Neural progenitor cell (in vitro differentiated cells): ENCODE measurements at regions not wholly inside any gene's neighbourhood (a gene's known extent, or its start where the extent isn't known, plus 50 kb on each side); places are given as distances from the start of the nearest gene placed in this dataset.

Experiments used
- EZH2phosphoT487 ChIP-seq: fragments of 200-600 bp; sonication (generic); IDR thresholded peaks from 2 replicates; pipeline ENCODE4 v1.6.1; 2017; ENCODE audit warnings: antibody characterized with exemption
- TF ChIP-seq, protein P1 (sequence below): fragments of 200-600 bp; sonication (generic); IDR thresholded peaks from 2 replicates; pipeline ENCODE4 v1.5.1; 2017; ENCODE audit warnings: antibody characterized with exemption, mild to moderate bottlenecking

DNA sequence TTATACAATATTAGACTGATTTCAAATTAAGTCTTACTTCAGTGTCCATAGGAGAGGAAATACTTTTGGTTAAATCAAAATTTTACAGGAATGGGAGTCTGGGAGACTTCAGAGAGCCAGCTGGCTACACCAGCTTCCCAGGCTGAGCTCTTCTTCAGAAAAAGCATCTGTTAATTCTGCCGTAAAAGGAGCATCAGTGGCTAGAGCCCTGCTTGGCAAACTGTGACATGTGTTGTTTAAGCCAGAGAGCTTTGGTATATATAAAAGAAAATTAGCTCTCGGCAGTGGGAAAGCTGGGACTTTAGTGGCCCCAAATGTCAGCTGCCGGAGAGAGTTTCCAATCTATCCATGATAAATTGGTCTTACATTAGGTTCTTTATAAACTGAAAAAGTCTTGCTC, 378.8 kb upstream of the TUSC1 start:
- TF ChIP-seq, protein P1, sequence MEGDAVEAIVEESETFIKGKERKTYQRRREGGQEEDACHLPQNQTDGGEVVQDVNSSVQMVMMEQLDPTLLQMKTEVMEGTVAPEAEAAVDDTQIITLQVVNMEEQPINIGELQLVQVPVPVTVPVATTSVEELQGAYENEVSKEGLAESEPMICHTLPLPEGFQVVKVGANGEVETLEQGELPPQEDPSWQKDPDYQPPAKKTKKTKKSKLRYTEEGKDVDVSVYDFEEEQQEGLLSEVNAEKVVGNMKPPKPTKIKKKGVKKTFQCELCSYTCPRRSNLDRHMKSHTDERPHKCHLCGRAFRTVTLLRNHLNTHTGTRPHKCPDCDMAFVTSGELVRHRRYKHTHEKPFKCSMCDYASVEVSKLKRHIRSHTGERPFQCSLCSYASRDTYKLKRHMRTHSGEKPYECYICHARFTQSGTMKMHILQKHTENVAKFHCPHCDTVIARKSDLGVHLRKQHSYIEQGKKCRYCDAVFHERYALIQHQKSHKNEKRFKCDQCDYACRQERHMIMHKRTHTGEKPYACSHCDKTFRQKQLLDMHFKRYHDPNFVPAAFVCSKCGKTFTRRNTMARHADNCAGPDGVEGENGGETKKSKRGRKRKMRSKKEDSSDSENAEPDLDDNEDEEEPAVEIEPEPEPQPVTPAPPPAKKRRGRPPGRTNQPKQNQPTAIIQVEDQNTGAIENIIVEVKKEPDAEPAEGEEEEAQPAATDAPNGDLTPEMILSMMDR, result no peak
- TF ChIP-seq EZH2phosphoT487, result no peak
